PC-9 (cell line): ENCODE measurements at regions not wholly inside any gene's neighbourhood (a gene's known extent, or its start where the extent isn't known, plus 50 kb on each side); places are given as distances from the start of the nearest gene placed in this dataset.

Experiments
- BruUV-seq: library from RNA; stranded (reverse); fragments of 400-500 nt; replicated peaks from 2 replicates; lab custom pipeline; 2021; lab: Mats Ljungman, UMichigan
- CTCF ChIA-PET: fragments of 300-600 bp; sonication (Branson Sonifier 250); formaldehyde crosslinking; loops from one replicate; lab custom pipeline; 2022; ENCODE audit warnings: antibody characterized with exemption; lab: Charles Lee
- POLR2A ChIA-PET: fragments of 300-600 bp; sonication (Branson Sonifier 250); formaldehyde crosslinking; loops from one replicate; lab custom pipeline; 2022; ENCODE audit warnings: antibody characterized with exemption; ENCODE audit not compliant: unreplicated experiment; lab: Charles Lee
- DNase-seq, 2 experiments: peaks; one replicate each; pipeline versions ENCODE4 v3.0.0 to v3.0.0-alpha.2; 2015 to 2022; ENCODE audit warnings: mixed read lengths in 1 of 2
- H2AFZ ChIP-seq: fragments of 200-600 bp; sonication (generic); 2 replicates; pipeline ENCODE4 v1.8.1; 2017; ENCODE audit warnings: antibody characterized with exemption
- H3F3A ChIP-seq: fragments of 200-600 bp; sonication (generic); 2 replicates; pipeline ENCODE4 v1.8.1; 2017; ENCODE audit warnings: antibody characterized with exemption, mild to moderate bottlenecking, low read depth; ENCODE audit not compliant: insufficient read depth
- H3K27ac ChIP-seq: fragments of 200-600 bp; sonication (generic); 2 replicates; pipeline ENCODE4 v1.6.1; 2016; ENCODE audit warnings: mixed run types
- H3K27me3 ChIP-seq: fragments of 200-600 bp; sonication (generic); 2 replicates; pipeline ENCODE4 v1.6.1; 2016; ENCODE audit warnings: low read depth, mixed run types; ENCODE audit not compliant: insufficient read depth
- H3K36me3 ChIP-seq: fragments of 200-600 bp; sonication (generic); 2 replicates; pipeline ENCODE4 v1.6.1; 2016; ENCODE audit warnings: low read depth, mixed run types
- H3K4me1 ChIP-seq: fragments of 200-600 bp; sonication (generic); replicated peaks from 2 replicates; pipeline ENCODE4 v1.6.1; 2016; ENCODE audit warnings: mixed run types; ENCODE audit not compliant: insufficient read depth
- H3K4me2 ChIP-seq: fragments of 200-600 bp; sonication (generic); 2 replicates; pipeline ENCODE4 v1.6.1; 2017; ENCODE audit warnings: mixed run types
- H3K4me3 ChIP-seq: fragments of 200-600 bp; sonication (generic); 2 replicates; pipeline ENCODE4 v1.6.1; 2016; ENCODE audit warnings: mixed run types
- H3K79me2 ChIP-seq: fragments of 200-600 bp; sonication (generic); 2 replicates; pipeline ENCODE4 v1.6.1; 2017; ENCODE audit warnings: low read depth, mixed run types
- H3K9me2 ChIP-seq: fragments of 200-600 bp; sonication (generic); 2 replicates; pipeline ENCODE4 v1.8.1; 2017; ENCODE audit warnings: mild to moderate bottlenecking; ENCODE audit not compliant: insufficient read depth
- H3K9me3 ChIP-seq: fragments of 200-600 bp; sonication (generic); 2 replicates; pipeline ENCODE4 v1.8.1; 2016; ENCODE audit warnings: low read depth; ENCODE audit not compliant: insufficient read depth
- H4K20me1 ChIP-seq: fragments of 200-600 bp; sonication (generic); 2 replicates; pipeline ENCODE4 v1.8.1; 2017; ENCODE audit not compliant: insufficient read depth
- CTCF ChIP-seq: fragments of 200-600 bp; sonication (generic); conservative IDR thresholded peaks from 2 replicates; pipeline ENCODE4 v1.6.1; 2017; ENCODE audit warnings: mixed run types, antibody characterized with exemption, mild to moderate bottlenecking, moderate library complexity
- EZH2 ChIP-seq: fragments of 200-600 bp; sonication (generic); IDR thresholded peaks from 2 replicates; pipeline ENCODE4 v1.8.0; 2017; ENCODE audit warnings: antibody characterized with exemption, low read depth
- intact Hi-C: fragments of 100-400 bp; cut with micrococcal nuclease; formaldehyde crosslinking; loops from one replicate; pipeline ENCODE4 v1.10.0; 2022; ENCODE audit not compliant: unreplicated experiment

- POLR2A ChIA-PET = no interaction called here
Observed at GRCh38 chr4:62549601-62550000, 1349.5 kb downstream of the ADGRL3 start.

DNA sequence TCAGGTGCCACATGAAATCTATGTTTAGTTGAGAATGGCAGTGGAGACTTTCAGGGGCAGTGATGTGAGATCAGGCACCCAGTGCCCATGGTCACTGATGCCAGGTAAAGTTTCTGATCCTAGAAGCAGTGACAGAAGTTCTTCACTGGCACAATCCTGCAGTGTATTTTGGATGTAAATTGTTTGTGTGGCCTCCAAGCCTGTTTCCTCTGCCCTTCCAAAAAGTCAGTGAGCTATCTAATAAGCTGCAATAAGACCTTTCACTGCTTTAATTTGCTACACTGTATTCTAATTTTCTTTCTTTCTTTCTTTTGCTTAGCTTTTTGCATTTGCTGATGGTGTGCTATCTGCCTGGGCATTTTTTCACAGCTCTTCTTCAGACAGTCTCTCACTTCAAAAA is 1348.6 kb downstream of the ADGRL3 start:
- BruUV-seq = no TSS peak
- ChIA-PET POLR2A (no interaction called here), CTCF (no interaction called here)
- Histone ChIP-seq H3K79me2 (no peaks in the 10 kb centered on the region), H3K4me2 (no peak overlapping the region), H3K9me3 (no peaks in the 10 kb centered on the region), H3K27ac (no peak overlapping the region), H3K4me1 (no peaks in the 10 kb centered on the region), H3K36me3 (no peaks in the 10 kb centered on the region), H2AFZ (no peak overlapping the region), H3K9me2 (no peaks in the 10 kb centered on the region), H3F3A (no peaks in the 10 kb centered on the region), H3K27me3 (no peaks in the 10 kb centered on the region), H4K20me1 (no peaks in the 10 kb centered on the region), H3K4me3 (no peak overlapping the region)
- DNase-seq = no peak
- intact Hi-C loops = no loop called here
- TF ChIP-seq CTCF = no peak
- no peak for TF ChIP-seq EZH2

More at GRCh38 chr4:62549601-62550000, 1349.5 kb downstream of the ADGRL3 start:
- H3K9me3 ChIP-seq = no peaks in the 10 kb centered on the region
- H3K4me2 ChIP-seq = no peak overlapping the region
- H3K36me3 ChIP-seq = no peaks in the 10 kb centered on the region
- no peaks in the 10 kb centered on the region for H4K20me1 ChIP-seq
- no TSS peak for BruUV-seq
- no peaks in the 10 kb centered on the region for H3K9me2 ChIP-seq
- no peaks in the 10 kb centered on the region for H3K27me3 ChIP-seq
- CTCF ChIA-PET = no interaction called here
- H2AFZ ChIP-seq = no peak overlapping the region
- H3F3A ChIP-seq = no peaks in the 10 kb centered on the region
- no peak for DNase-seq
- H3K4me3 ChIP-seq = no peak overlapping the region
- no peaks in the 10 kb centered on the region for H3K79me2 ChIP-seq
- H3K4me1 ChIP-seq = no peaks in the 10 kb centered on the region
- no peak for TF ChIP-seq EZH2
- no peak for TF ChIP-seq CTCF
- H3K27ac ChIP-seq = no peak overlapping the region
- intact Hi-C loops = no loop called here

GRCh38 chr4:62548108-62548524 is 1348.0 kb downstream of the ADGRL3 start:
- Histone ChIP-seq H3K9me3 (no peaks in the 10 kb centered on the region), H3K79me2 (no peaks in the 10 kb centered on the region), H3K27ac (no peak overlapping the region), H2AFZ (no peak overlapping the region), H3K4me2 (no peak overlapping the region), H3K4me1 (no peaks in the 10 kb centered on the region), H3F3A (no peaks in the 10 kb centered on the region), H3K4me3 (no peak overlapping the region), H3K27me3 (no peaks in the 10 kb centered on the region), H3K9me2 (no peaks in the 10 kb centered on the region), H4K20me1 (no peaks in the 10 kb centered on the region), H3K36me3 (no peaks in the 10 kb centered on the region)
- no TSS peak for BruUV-seq
- ChIA-PET CTCF (no interaction called here), POLR2A (no interaction called here)
- TF ChIP-seq CTCF = no peak
- TF ChIP-seq EZH2 = no peak
- no peak for DNase-seq
- intact Hi-C loops = no loop called here
